Dedifferentiated amniotic fluid mesenchymal stem cell (primary cell): ENCODE measurements at regions not wholly inside any gene's neighbourhood (a gene's known extent, or its start where the extent isn't known, plus 50 kb on each side); places are given as distances from the start of the nearest gene placed in this dataset.

Experiments
- DNase-seq: peaks from one replicate; pipeline ENCODE4 v3.0.0-alpha.2; 2016; ENCODE audit errors: extremely low spot score

- DNase-seq, result no peak
Measured at GRCh38 chr6:108734271-108734922, 113.8 kb upstream of the ARMC2 start.

- DNase-seq, result no peak
Measured at GRCh38 chr6:108735310-108736001, 112.8 kb upstream of the ARMC2 start.

GRCh38 chr6:108736002-108736361 lies 112.2 kb upstream of the ARMC2 start:
- DNase-seq, result no peak

GRCh38 chr6:108736832-108737231 lies 111.4 kb upstream of the ARMC2 start:
- peak; percentile 88 for DNase-seq

GRCh38 chr6:108737594-108738546 lies 110.4 kb upstream of the ARMC2 start:
- peak; percentile 95 for DNase-seq

- DNase-seq, result no peak
Measured at GRCh38 chr6:108738684-108739416, 109.4 kb upstream of the ARMC2 start.

- DNase-seq, result no peak
Measured at GRCh38 chr6:108739496-108740330, 108.5 kb upstream of the ARMC2 start.

- DNase-seq, result no peak
Measured at GRCh38 chr6:108741331-108741989, 106.8 kb upstream of the ARMC2 start.

GRCh38 chr6:108742041-108742440 lies 106.2 kb upstream of the ARMC2 start:
- DNase-seq, result no peak

GRCh38 chr6:108744244-108744972 lies 103.8 kb upstream of the ARMC2 start:
- no peak for DNase-seq

GRCh38 chr6:108744996-108745395 lies 103.2 kb upstream of the ARMC2 start:
- no peak for DNase-seq

- no peak for DNase-seq
Measured at GRCh38 chr6:108745664-108746336, 102.4 kb upstream of the ARMC2 start.

GRCh38 chr6:108746366-108746765 lies 101.9 kb upstream of the ARMC2 start:
- DNase-seq, result no peak

GRCh38 chr6:108746836-108747575 lies 101.2 kb upstream of the ARMC2 start:
- DNase-seq, result no peak

- DNase-seq, result no peak
Measured at GRCh38 chr6:108748055-108748454, 100.2 kb upstream of the ARMC2 start.

GRCh38 chr6:108748959-108749358 lies 99.3 kb upstream of the ARMC2 start:
- DNase-seq, result no peak

GRCh38 chr6:108750801-108751200 lies 97.4 kb upstream of the ARMC2 start:
- DNase-seq, result no peak

GRCh38 chr6:108751282-108751681 lies 96.9 kb upstream of the ARMC2 start:
- DNase-seq, result no peak
